Panc1 (cell line): ENCODE measurements at regions not wholly inside any gene's neighbourhood (a gene's known extent, or its start where the extent isn't known, plus 50 kb on each side); places are given as distances from the start of the nearest gene placed in this dataset.

Source experiments
- ATAC-seq: fragments of 200-7000 bp; cut with Tn5 transposase; 2 replicates; pipeline ENCODE4 v1.9.1; 2020; ENCODE audit warnings: mild to moderate bottlenecking, moderate library complexity
- BruUV-seq: library from RNA; stranded (reverse); fragments of 400-500 nt; replicated peaks from 2 replicates; lab custom pipeline; 2021; lab: Mats Ljungman, UMichigan
- CTCF ChIA-PET: fragments of 300-600 bp; sonication (Branson Sonifier 250); formaldehyde crosslinking; loops from one replicate; lab custom pipeline; 2022; ENCODE audit warnings: antibody characterized with exemption; lab: Charles Lee
- POLR2A ChIA-PET: fragments of 300-600 bp; sonication (Branson Sonifier 250); formaldehyde crosslinking; loops from one replicate; lab custom pipeline; 2022; ENCODE audit warnings: antibody characterized with exemption; lab: Charles Lee
- DNase-seq: peaks from one replicate; pipeline ENCODE4 v3.0.0-alpha.2; 2010; ENCODE audit warnings: low read depth, low spot score
- H3K27ac ChIP-seq: 2 replicates; pipeline ENCODE4 v1.5.1; 2011; ENCODE audit warnings: mild to moderate bottlenecking, low read length, inconsistent platforms
- H3K27me3 ChIP-seq: fragments of 200-500 bp; sonication (Bioruptor generic); 2 replicates; pipeline ENCODE4 v1.6.0; 2014; ENCODE audit warnings: low read length, inconsistent platforms; ENCODE audit not compliant: control insufficient read depth, insufficient read depth
- H3K36me3 ChIP-seq: fragments of 200-500 bp; sonication (Bioruptor generic); 2 replicates; pipeline ENCODE4 v1.5.1; 2014; ENCODE audit warnings: inconsistent platforms, mild to moderate bottlenecking, low read length, moderate library complexity; ENCODE audit not compliant: control insufficient read depth, insufficient read depth
- H3K4me1 ChIP-seq: 2 replicates; pipeline ENCODE4 v1.5.1; 2011; ENCODE audit warnings: inconsistent platforms, mild to moderate bottlenecking, low read length, moderate library complexity; ENCODE audit not compliant: control insufficient read depth, insufficient read depth
- H3K4me3 ChIP-seq, 2 experiments: 2 replicates each; pipeline ENCODE4 v1.5.1; 2011 to 2012; ENCODE audit warnings: low read depth in 2 of 2, low read length in 2 of 2, mild to moderate bottlenecking in 2 of 2, inconsistent platforms in 1 of 2, moderate library complexity in 1 of 2
- H3K9me3 ChIP-seq: fragments of 200-500 bp; sonication (Bioruptor generic); 2 replicates; pipeline ENCODE4 v1.5.1; 2014; ENCODE audit warnings: low read depth, mild to moderate bottlenecking, inconsistent platforms, low read length, moderate library complexity; ENCODE audit not compliant: control insufficient read depth, insufficient read depth
- POLR2AphosphoS5 ChIP-seq: IDR thresholded peaks from 2 replicates; pipeline ENCODE4 v1.6.1; 2012; ENCODE audit warnings: mild to moderate bottlenecking, low read depth, low read length, moderate library complexity
- REST ChIP-seq, 2 experiments: IDR thresholded peaks; 2 replicates each; pipeline ENCODE4 v1.6.1; 2011 to 2012; ENCODE audit warnings: low read depth in 2 of 2, control low read depth in 1 of 2, low read length in 1 of 2, mild to moderate bottlenecking in 1 of 2, moderate library complexity in 1 of 2; ENCODE audit not compliant: insufficient read depth in 1 of 2
- SIN3A ChIP-seq: IDR thresholded peaks from 2 replicates; pipeline ENCODE4 v1.6.1; 2012; ENCODE audit warnings: low read depth, mild to moderate bottlenecking, low read length, moderate library complexity, borderline replicate concordance; ENCODE audit not compliant: insufficient read depth
- TCF7L2 ChIP-seq: IDR thresholded peaks from 2 replicates; pipeline ENCODE4 v1.6.1; 2011; ENCODE audit warnings: mild to moderate bottlenecking, low read depth, low read length, inconsistent platforms
- in situ Hi-C: cut with HindIII; loops from 2 replicates; pipeline ENCODE4 v1.10.0; 2016; ENCODE audit warnings: low sequenced_read_pairs, low pct_unique_long_range_greater_than_20kb
- intact Hi-C: fragments of 100-400 bp; cut with micrococcal nuclease; formaldehyde crosslinking; loops from one replicate; pipeline ENCODE4 v1.10.0; 2022; ENCODE audit not compliant: unreplicated experiment
- TF ChIP-seq, protein P1 (sequence below): fragments of 450-650 bp; IDR thresholded peaks from 2 replicates; pipeline ENCODE4 v1.5.1; 2017; ENCODE audit warnings: mild to moderate bottlenecking

- ATAC-seq = no peak
- ChIA-PET CTCF (no interaction called here), POLR2A (no interaction called here)
Measured at GRCh38 chr1:96978444-96978843, 256.9 kb downstream of the PTBP2 start.

GRCh38 chr1:96978901-96979300 lies 257.3 kb downstream of the PTBP2 start:
- BruUV-seq = no TSS peak
- Histone ChIP-seq H3K27ac (no peak overlapping the region), H3K4me1 (no peaks in the 10 kb centered on the region), H3K4me3 (no peak overlapping the region), H3K36me3 (no peaks in the 10 kb centered on the region), H3K9me3 (no peaks in the 10 kb centered on the region), H3K27me3 (no peaks in the 10 kb centered on the region)
- no peak for DNase-seq
- in situ Hi-C loops (no loop called here), intact Hi-C loops (no loop called here)
- POLR2A ChIA-PET = no interaction called here
- CTCF ChIA-PET = no interaction called here
- ATAC-seq = no peak
- TF ChIP-seq TCF7L2 (no peak), REST (IDR thresholded peaks at IDR 0.05; ENCODE audit: insufficient read depth in 1 of 2, low read depth in 2 of 2, low read length in 1 of 2) (no peak), POLR2AphosphoS5 (no peak), SIN3A (no peak)
- TF ChIP-seq, protein P1, sequence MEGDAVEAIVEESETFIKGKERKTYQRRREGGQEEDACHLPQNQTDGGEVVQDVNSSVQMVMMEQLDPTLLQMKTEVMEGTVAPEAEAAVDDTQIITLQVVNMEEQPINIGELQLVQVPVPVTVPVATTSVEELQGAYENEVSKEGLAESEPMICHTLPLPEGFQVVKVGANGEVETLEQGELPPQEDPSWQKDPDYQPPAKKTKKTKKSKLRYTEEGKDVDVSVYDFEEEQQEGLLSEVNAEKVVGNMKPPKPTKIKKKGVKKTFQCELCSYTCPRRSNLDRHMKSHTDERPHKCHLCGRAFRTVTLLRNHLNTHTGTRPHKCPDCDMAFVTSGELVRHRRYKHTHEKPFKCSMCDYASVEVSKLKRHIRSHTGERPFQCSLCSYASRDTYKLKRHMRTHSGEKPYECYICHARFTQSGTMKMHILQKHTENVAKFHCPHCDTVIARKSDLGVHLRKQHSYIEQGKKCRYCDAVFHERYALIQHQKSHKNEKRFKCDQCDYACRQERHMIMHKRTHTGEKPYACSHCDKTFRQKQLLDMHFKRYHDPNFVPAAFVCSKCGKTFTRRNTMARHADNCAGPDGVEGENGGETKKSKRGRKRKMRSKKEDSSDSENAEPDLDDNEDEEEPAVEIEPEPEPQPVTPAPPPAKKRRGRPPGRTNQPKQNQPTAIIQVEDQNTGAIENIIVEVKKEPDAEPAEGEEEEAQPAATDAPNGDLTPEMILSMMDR = no peak

More at GRCh38 chr1:96978444-96978843, 256.9 kb downstream of the PTBP2 start:
- no peaks in the 10 kb centered on the region for H3K9me3 ChIP-seq
- H3K27ac ChIP-seq = no peak overlapping the region
- H3K36me3 ChIP-seq = no peaks in the 10 kb centered on the region
- H3K27me3 ChIP-seq = no peaks in the 10 kb centered on the region
- H3K4me3 ChIP-seq = no peak overlapping the region
- intact Hi-C loops (no loop called here), in situ Hi-C loops (no loop called here)
- DNase-seq = no peak
- no peak for TF ChIP-seq REST (IDR thresholded peaks at IDR 0.05; ENCODE audit: insufficient read depth in 1 of 2, low read depth in 2 of 2, low read length in 1 of 2)
- no peak for TF ChIP-seq TCF7L2
- TF ChIP-seq, protein P1 = no peak
- no peak for TF ChIP-seq POLR2AphosphoS5
- TF ChIP-seq SIN3A = no peak
- no TSS peak for BruUV-seq
- H3K4me1 ChIP-seq = no peaks in the 10 kb centered on the region
